ENCODE measurements at regions not wholly inside any gene's neighbourhood (a gene's known extent, or its start where the extent isn't known, plus 50 kb on each side); places are given as distances from the start of the nearest gene placed in this dataset.
"Not testable (repeated sequence)": the region's sequence is repeated elsewhere in the genome, so short reads cannot be mapped to it uniquely, and the experiment has no call there.

DNA sequence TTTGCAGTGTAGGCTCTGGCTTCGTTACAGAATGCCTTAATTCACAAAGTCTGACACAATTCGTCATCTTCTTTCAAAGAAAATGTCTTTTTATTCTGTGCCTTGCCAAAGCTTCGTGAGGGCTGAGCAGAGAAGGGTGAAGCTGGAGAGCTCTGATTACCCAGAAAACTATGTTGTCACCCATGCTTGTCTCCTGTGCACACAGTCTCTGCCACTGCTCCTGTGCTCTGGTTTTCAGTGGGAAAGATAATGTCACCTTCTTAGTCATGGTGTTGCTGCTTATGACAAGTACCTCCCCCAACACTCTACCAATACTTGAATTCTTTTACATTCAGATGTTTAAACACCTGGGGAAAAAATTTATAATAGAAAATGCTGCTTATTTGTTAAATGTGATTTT, 509.2 kb upstream of the GRM7 start:
- no peaks in the 10 kb centered on the region for H3K4me1 Mint-ChIP-seq
- H3K36me3 Mint-ChIP-seq: no peaks in the 10 kb centered on the region
- H3K9me3 Mint-ChIP-seq: peaks cover 5% of the 10 kb centered on the region
- no peak overlapping the region for H3K4me3 Mint-ChIP-seq
- DNase-seq (ENCODE audit: low spot score in 2 of 2) (no peak), ATAC-seq (no peak)
- no peak overlapping the region for H3K27ac Mint-ChIP-seq

GRCh38 chr3:6354653-6355052, 506.3 kb upstream of the GRM7 start:
- no peak for DNase-seq (ENCODE audit: low spot score in 2 of 2)
- Mint-ChIP-seq H3K27ac (no peak overlapping the region), H3K4me1 (no peaks in the 10 kb centered on the region), H3K4me3 (no peak overlapping the region), H3K36me3 (no peaks in the 10 kb centered on the region), H3K9me3 (peaks cover 9% of the 10 kb centered on the region)
- ATAC-seq: no peak

DNA sequence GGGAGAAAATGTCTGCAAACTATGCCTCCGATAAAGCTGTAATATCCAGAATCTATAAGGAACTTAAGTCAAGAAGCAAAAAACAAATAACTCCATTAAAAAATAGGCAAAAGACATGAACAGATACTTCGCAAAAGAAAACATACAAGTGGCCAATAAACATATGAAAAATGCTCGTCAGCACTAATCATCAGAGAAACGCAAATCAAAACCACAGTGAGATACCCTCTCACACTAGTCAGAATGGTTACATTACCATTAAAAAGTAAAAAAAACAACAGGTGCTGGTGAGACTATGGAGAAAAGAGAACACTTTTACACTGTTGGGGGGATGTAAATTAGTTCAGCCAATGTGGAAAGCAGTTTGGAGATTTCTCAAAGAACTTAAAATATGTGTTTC, 498.5 kb upstream of the GRM7 start:
- DNase-seq (ENCODE audit: low spot score in 2 of 2): no peak
- no peaks in the 10 kb centered on the region for H3K4me1 Mint-ChIP-seq
- no peak overlapping the region for H3K27ac Mint-ChIP-seq
- H3K36me3 Mint-ChIP-seq: no peaks in the 10 kb centered on the region
- no peak overlapping the region for H3K4me3 Mint-ChIP-seq
- no peak for ATAC-seq
- peaks cover 8% of the 10 kb centered on the region for H3K9me3 Mint-ChIP-seq

- Mint-ChIP-seq H3K27ac (no peak overlapping the region), H3K4me1 (no peaks in the 10 kb centered on the region), H3K9me3 (peaks cover 10% of the 10 kb centered on the region), H3K36me3 (no peaks in the 10 kb centered on the region), H3K4me3 (no peak overlapping the region)
- DNase-seq (ENCODE audit: low spot score in 2 of 2): no peak
- no peak for ATAC-seq
Observed at GRCh38 chr3:6367171-6367570, 493.7 kb upstream of the GRM7 start.

- no peak for ATAC-seq
- Mint-ChIP-seq H3K9me3 (peaks cover 3% of the 10 kb centered on the region), H3K36me3 (no peaks in the 10 kb centered on the region), H3K27ac (no peak overlapping the region), H3K4me1 (no peaks in the 10 kb centered on the region), H3K4me3 (no peak overlapping the region)
- DNase-seq (ENCODE audit: low spot score in 2 of 2): no peak
Observed at GRCh38 chr3:6392123-6392522, 468.8 kb upstream of the GRM7 start.

- Mint-ChIP-seq H3K9me3 (peaks cover 17% of the 10 kb centered on the region), H3K4me3 (no peak overlapping the region), H3K27ac (no peak overlapping the region), H3K36me3 (no peaks in the 10 kb centered on the region), H3K4me1 (no peaks in the 10 kb centered on the region)
- DNase-seq (ENCODE audit: low spot score in 2 of 2) (no peak), ATAC-seq (no peak)
Observed at GRCh38 chr3:6394944-6395343, 466.0 kb upstream of the GRM7 start.

- no peaks in the 10 kb centered on the region for H3K36me3 Mint-ChIP-seq
- no peak for ATAC-seq
Observed at GRCh38 chr3:6396631-6397030, 464.3 kb upstream of the GRM7 start.

GRCh38 chr3:6402666-6403065, 458.2 kb upstream of the GRM7 start:
- not testable (repeated sequence) for H3K27ac Mint-ChIP-seq; H3K4me1 Mint-ChIP-seq; ATAC-seq; H3K36me3 Mint-ChIP-seq; H3K4me3 Mint-ChIP-seq; DNase-seq (ENCODE audit: low spot score in 2 of 2)
- peaks cover 28% of the 10 kb centered on the region for H3K9me3 Mint-ChIP-seq

More at GRCh38 chr3:6396631-6397030, 464.3 kb upstream of the GRM7 start:
- DNase-seq (ENCODE audit: low spot score in 2 of 2): no peak
- Mint-ChIP-seq H3K9me3 (peaks cover 17% of the 10 kb centered on the region), H3K4me1 (no peaks in the 10 kb centered on the region), H3K4me3 (no peak overlapping the region), H3K27ac (no peak overlapping the region)

GRCh38 chr3:6406923-6407322, 454.0 kb upstream of the GRM7 start:
- H3K9me3 Mint-ChIP-seq: peaks cover 15% of the 10 kb centered on the region
- not testable (repeated sequence) for H3K4me3 Mint-ChIP-seq; ATAC-seq; H3K4me1 Mint-ChIP-seq; H3K36me3 Mint-ChIP-seq; H3K27ac Mint-ChIP-seq; DNase-seq (ENCODE audit: low spot score in 2 of 2)

GRCh38 chr3:6416049-6416661, 444.8 kb upstream of the GRM7 start:
- ATAC-seq (no peak), DNase-seq (ENCODE audit: low spot score in 2 of 2) (no peak)
- no peak overlapping the region for H3K27ac Mint-ChIP-seq
- H3K4me1 Mint-ChIP-seq: no peaks in the 10 kb centered on the region
- H3K4me3 Mint-ChIP-seq: no peak overlapping the region
- H3K9me3 Mint-ChIP-seq: peaks cover 8% of the 10 kb centered on the region
- no peaks in the 10 kb centered on the region for H3K36me3 Mint-ChIP-seq

GRCh38 chr3:6417174-6417573, 443.7 kb upstream of the GRM7 start:
- DNase-seq (ENCODE audit: low spot score in 2 of 2) (no peak), ATAC-seq (no peak)
- Mint-ChIP-seq H3K9me3 (peaks cover 8% of the 10 kb centered on the region), H3K36me3 (no peaks in the 10 kb centered on the region), H3K4me1 (no peaks in the 10 kb centered on the region), H3K27ac (no peak overlapping the region), H3K4me3 (no peak overlapping the region)

DNA sequence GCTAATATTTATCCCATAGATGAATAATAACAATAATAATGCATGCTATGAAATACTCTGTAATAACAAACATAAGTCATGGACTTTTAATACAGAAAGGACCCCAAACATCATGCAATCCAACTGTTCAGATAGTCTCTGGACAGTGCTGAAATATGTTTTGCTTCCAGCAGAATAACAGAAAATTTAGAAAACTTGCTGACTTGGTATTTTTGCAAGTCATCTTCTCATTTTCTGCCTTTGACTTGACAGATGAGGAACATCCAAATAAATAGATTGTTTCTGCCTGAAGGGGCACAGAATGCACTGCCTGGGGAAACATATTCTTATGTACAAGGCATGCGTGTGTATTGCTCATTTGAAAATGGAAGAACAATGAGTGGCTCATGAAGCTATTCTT, 442.4 kb upstream of the GRM7 start:
- ATAC-seq: no peak
- no peak for DNase-seq (ENCODE audit: low spot score in 2 of 2)
- Mint-ChIP-seq H3K4me3 (no peak overlapping the region), H3K27ac (no peak overlapping the region), H3K9me3 (peaks cover 7% of the 10 kb centered on the region), H3K4me1 (no peaks in the 10 kb centered on the region), H3K36me3 (no peaks in the 10 kb centered on the region)

- DNase-seq (ENCODE audit: low spot score in 2 of 2) (no peak), ATAC-seq (no peak)
- peaks cover 10% of the 10 kb centered on the region for H3K9me3 Mint-ChIP-seq
- H3K4me1 Mint-ChIP-seq: no peaks in the 10 kb centered on the region
- no peak overlapping the region for H3K4me3 Mint-ChIP-seq
- H3K27ac Mint-ChIP-seq: no peak overlapping the region
- no peaks in the 10 kb centered on the region for H3K36me3 Mint-ChIP-seq
Observed at GRCh38 chr3:6421666-6422445, 439.1 kb upstream of the GRM7 start.

GRCh38 chr3:6425289-6425820, 435.6 kb upstream of the GRM7 start:
- DNase-seq (ENCODE audit: low spot score in 2 of 2) (no peak), ATAC-seq (no peak)
- peaks cover 19% of the 10 kb centered on the region for H3K9me3 Mint-ChIP-seq
- H3K4me3 Mint-ChIP-seq: no peak overlapping the region
- no peaks in the 10 kb centered on the region for H3K4me1 Mint-ChIP-seq
- no peak overlapping the region for H3K27ac Mint-ChIP-seq
- no peaks in the 10 kb centered on the region for H3K36me3 Mint-ChIP-seq

DNA sequence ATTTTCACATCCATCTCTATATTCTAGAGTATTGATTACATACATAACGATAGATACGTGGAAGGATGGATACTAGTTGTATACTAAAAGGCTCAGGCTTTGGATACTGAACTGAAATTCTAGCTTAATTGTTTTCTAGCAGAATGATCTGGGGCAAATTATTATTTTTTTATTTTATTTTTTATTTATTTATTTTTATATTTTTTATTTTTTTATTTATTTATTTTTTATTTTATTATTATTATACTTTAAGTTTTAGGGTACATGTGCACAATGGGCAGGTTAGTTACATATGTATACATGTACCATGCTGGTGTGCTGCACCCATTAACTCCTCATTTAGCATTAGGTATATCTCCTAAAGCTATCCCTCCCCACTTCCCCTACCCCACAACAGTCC, 432.6 kb upstream of the GRM7 start:
- H3K4me1 Mint-ChIP-seq; DNase-seq (ENCODE audit: low spot score in 2 of 2); ATAC-seq; H3K27ac Mint-ChIP-seq; H3K4me3 Mint-ChIP-seq; H3K36me3 Mint-ChIP-seq: not testable (repeated sequence)
- peaks cover 21% of the 10 kb centered on the region for H3K9me3 Mint-ChIP-seq

DNA sequence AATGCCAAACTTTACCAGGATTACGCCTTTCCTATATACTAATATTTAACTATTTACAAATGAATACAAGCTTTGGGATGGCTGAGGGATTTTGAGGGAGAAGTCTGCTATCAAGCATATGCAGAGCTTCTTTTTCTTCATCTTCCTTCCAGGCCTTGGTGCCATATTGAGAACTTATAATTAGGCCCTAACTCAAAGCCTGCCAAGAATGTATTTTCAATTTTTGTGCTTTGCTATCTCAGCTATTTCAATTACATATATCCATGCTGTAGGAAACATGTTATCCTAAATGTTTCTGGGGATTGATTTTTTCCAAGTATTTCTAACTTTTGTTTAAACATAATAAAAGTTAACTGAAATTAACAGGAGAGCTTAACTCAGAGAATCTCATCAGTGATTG, 425.0 kb upstream of the GRM7 start:
- Mint-ChIP-seq H3K4me3 (no peak overlapping the region), H3K4me1 (no peaks in the 10 kb centered on the region), H3K9me3 (peaks cover 13% of the 10 kb centered on the region), H3K27ac (no peak overlapping the region), H3K36me3 (no peaks in the 10 kb centered on the region)
- DNase-seq (ENCODE audit: low spot score in 2 of 2) (no peak), ATAC-seq (no peak)
